ENCODE measurements at regions not wholly inside any gene's neighbourhood (a gene's known extent, or its start where the extent isn't known, plus 50 kb on each side); places are given as distances from the start of the nearest gene placed in this dataset.

DNA sequence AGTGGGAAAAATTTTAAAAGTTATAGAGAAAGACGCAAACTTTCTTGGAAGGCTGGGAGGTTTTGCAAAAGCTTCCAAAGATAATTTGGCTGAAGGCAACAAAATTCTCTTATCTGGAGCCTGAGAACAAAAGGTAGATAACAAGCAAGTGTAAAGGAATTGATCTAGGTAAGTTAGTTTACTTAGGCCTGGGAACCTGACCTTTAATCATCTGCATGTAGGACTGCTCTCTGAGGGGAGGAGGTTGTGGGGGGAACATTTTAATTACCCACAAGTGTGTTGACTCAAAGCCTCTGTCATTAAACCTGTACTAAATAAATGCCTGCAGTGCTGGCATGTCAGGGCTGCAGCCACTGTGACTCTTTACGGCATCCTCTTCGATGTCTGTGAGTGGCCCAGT is 532.3 kb upstream of the SLITRK5 start:
- TF ChIP-seq, protein P1, sequence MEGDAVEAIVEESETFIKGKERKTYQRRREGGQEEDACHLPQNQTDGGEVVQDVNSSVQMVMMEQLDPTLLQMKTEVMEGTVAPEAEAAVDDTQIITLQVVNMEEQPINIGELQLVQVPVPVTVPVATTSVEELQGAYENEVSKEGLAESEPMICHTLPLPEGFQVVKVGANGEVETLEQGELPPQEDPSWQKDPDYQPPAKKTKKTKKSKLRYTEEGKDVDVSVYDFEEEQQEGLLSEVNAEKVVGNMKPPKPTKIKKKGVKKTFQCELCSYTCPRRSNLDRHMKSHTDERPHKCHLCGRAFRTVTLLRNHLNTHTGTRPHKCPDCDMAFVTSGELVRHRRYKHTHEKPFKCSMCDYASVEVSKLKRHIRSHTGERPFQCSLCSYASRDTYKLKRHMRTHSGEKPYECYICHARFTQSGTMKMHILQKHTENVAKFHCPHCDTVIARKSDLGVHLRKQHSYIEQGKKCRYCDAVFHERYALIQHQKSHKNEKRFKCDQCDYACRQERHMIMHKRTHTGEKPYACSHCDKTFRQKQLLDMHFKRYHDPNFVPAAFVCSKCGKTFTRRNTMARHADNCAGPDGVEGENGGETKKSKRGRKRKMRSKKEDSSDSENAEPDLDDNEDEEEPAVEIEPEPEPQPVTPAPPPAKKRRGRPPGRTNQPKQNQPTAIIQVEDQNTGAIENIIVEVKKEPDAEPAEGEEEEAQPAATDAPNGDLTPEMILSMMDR (IDR thresholded peaks at IDR 0.05) = no peak
- TF ChIP-seq POLR2A (IDR thresholded peaks at IDR 0.05) (no peak), EP300 (IDR thresholded peaks at IDR 0.05) (no peak)
